Brain microvascular endothelial cell (primary cell): ENCODE measurements at regions not wholly inside any gene's neighbourhood (a gene's known extent, or its start where the extent isn't known, plus 50 kb on each side); places are given as distances from the start of the nearest gene placed in this dataset.

ENCODE experiments used
- DNase-seq: peaks from one replicate; pipeline ENCODE4 v3.0.0-alpha.2; 2020
- H3K27ac ChIP-seq: fragments of 250-450 bp; sonication (Bioruptor Pico); 2 replicates; pipeline ENCODE4 v1.5.1; 2020; ENCODE audit warnings: mild to moderate bottlenecking, moderate library complexity
- H3K27me3 ChIP-seq: fragments of 250-450 bp; sonication (Bioruptor Pico); replicated peaks from 2 replicates; pipeline ENCODE4 v1.5.1; 2020; ENCODE audit warnings: mild to moderate bottlenecking
- H3K36me3 ChIP-seq: fragments of 250-450 bp; sonication (Bioruptor Pico); replicated peaks from 2 replicates; pipeline ENCODE4 v1.5.1; 2020; ENCODE audit warnings: mild to moderate bottlenecking
- H3K4me3 ChIP-seq: 2 replicates; pipeline ENCODE4 v1.5.1; 2011; ENCODE audit warnings: low read depth, mild to moderate bottlenecking, control low read depth, low read length, moderate library complexity
- CTCF ChIP-seq: IDR thresholded peaks from 2 replicates; pipeline ENCODE4 v1.5.1; 2011; ENCODE audit warnings: low read depth, mild to moderate bottlenecking, moderate library complexity, low read length, control low read depth, inconsistent platforms; ENCODE audit errors: missing control alignments
- in situ Hi-C: cut with HindIII; loops from 2 replicates; pipeline ENCODE4 v1.10.0; 2017; ENCODE audit warnings: low sequenced_read_pairs, low pct_ligation_motif_present

GRCh38 chr1:19009126-19009881 is 52.8 kb upstream of the IFFO2 start:
- no peak for DNase-seq
- no peak for TF ChIP-seq CTCF
- no peaks in the 10 kb centered on the region for H3K27me3 ChIP-seq
- in situ Hi-C loops, result no loop called here
- H3K36me3 ChIP-seq, result no peaks in the 10 kb centered on the region
- H3K4me3 ChIP-seq, result no peak overlapping the region
- peak overlapping the region; percentile 89 for H3K27ac ChIP-seq

- Histone ChIP-seq H3K27ac (no peak overlapping the region), H3K36me3 (no peaks in the 10 kb centered on the region), H3K27me3 (no peaks in the 10 kb centered on the region), H3K4me3 (no peak overlapping the region)
- in situ Hi-C loops, result no loop called here
- no peak for TF ChIP-seq CTCF
- no peak for DNase-seq
These were observed 51.3 kb upstream of the IFFO2 start for GRCh38 chr1:19007491-19008441.

GRCh38 chr1:19006837-19007271 is 50.4 kb upstream of the IFFO2 start:
- H3K36me3 ChIP-seq, result no peaks in the 10 kb centered on the region
- no peak for DNase-seq
- in situ Hi-C loops, result no loop called here
- H3K4me3 ChIP-seq, result no peak overlapping the region
- H3K27ac ChIP-seq, result no peak overlapping the region
- no peaks in the 10 kb centered on the region for H3K27me3 ChIP-seq
- no peak for TF ChIP-seq CTCF
